Mucosa of rectum (tissue), 2 donors: ENCODE measurements at regions not wholly inside any gene's neighbourhood (a gene's known extent, or its start where the extent isn't known, plus 50 kb on each side); places are given as distances from the start of the nearest gene placed in this dataset.

ENCODE experiments used
- H3K27ac ChIP-seq, 2 donors: one replicate each; pipeline ENCODE4 v1.7.0; 2013; ENCODE audit warnings: inconsistent platforms in 2 of 2, low read depth in 2 of 2, low read length in 2 of 2
- H3K27me3 ChIP-seq, 2 donors: one replicate each; pipeline ENCODE4 v1.7.0; 2013; ENCODE audit warnings: low read length in 2 of 2; ENCODE audit not compliant: control insufficient read depth in 2 of 2, insufficient read depth in 2 of 2
- H3K36me3 ChIP-seq, 2 donors: one replicate each; pipeline ENCODE4 v1.7.0; 2013; ENCODE audit warnings: low read length in 2 of 2; ENCODE audit not compliant: control insufficient read depth in 2 of 2, insufficient read depth in 2 of 2
- H3K4me1 ChIP-seq, 2 donors: one replicate each; pipeline ENCODE4 v1.7.0; 2013; ENCODE audit warnings: low read length in 2 of 2, mild to moderate bottlenecking in 1 of 2; ENCODE audit not compliant: control insufficient read depth in 2 of 2, insufficient read depth in 2 of 2
- H3K4me3 ChIP-seq, 2 donors: one replicate each; pipeline ENCODE4 v1.7.0; 2013; ENCODE audit warnings: low read length in 2 of 2
- H3K9ac ChIP-seq, 2 donors: one replicate each; pipeline ENCODE4 v1.7.0; 2013; ENCODE audit warnings: low read length in 2 of 2, low read depth in 1 of 2, mild to moderate bottlenecking in 1 of 2
- H3K9me3 ChIP-seq, 2 donors: one replicate each; pipeline ENCODE4 v1.7.0; 2013; ENCODE audit warnings: low read length in 2 of 2; ENCODE audit not compliant: control insufficient read depth in 2 of 2
- donor health status: healthy.
- donor health status: Normal muscosa, but diverticular disease.

DNA sequence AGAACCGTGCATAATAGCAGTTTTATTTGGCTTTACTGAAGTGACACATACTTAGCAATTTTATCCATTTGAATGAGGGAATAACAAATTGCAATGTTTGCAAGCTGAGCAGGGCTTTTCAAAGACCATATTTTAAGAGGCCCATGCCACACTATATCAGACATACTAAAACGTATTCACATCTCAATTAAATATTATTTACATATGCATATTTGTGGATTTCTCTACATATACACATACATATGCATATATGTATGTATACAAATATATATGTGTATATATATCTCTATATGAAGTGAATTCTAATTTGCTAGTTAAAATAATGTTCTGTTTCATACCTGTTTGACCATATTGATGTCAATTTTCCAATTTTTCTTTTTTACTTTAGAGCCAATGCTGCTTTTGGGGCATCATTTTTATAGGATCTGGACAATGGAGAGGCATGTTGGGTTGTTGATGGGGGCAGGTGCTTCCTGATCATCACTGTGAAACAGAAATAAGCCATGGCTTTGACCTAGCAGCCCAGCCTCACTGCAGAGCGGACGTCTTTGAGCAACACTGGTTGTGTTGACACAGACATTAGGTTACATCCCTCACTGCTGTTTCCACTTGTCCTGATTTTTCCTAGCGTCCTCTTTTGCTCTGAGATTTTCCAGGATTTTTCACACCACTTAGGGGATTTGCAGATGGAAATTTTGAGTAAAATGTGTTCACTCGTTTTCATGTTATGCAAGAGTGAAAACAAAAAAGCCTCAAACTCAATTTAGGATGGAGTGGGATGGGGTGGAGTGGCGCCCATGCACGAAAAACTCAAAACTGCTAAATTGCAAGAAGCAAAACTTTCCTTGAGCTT, 56.9 kb downstream of the RDH14 start:
- H3K36me3 ChIP-seq: no peaks in the 10 kb centered on the region
- no peaks in the 10 kb centered on the region for H3K27me3 ChIP-seq
- H3K9ac ChIP-seq: no peak overlapping the region
- no peak overlapping the region for H3K4me3 ChIP-seq
- no peak overlapping the region for H3K27ac ChIP-seq
- no peaks in the 10 kb centered on the region for H3K4me1 ChIP-seq
- H3K9me3 ChIP-seq: no peaks in the 10 kb centered on the region

DNA sequence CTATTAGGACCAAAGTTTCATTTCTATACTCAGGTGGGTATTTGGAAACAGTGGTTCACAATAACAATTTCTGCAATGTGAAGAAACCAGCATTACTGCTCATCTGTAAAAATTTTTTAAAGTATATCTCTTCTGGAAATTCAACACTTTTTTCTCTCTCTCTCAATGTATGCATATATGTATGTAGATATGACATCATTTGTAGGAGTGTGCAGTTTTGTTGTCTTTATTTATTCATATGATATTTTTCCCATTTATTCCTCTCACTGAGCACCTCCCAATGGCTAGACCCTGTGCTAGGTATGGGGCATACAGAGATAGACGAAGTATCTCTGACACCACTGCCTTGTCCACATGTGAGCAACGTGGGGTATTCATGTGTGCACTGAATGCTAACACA, 58.3 kb downstream of the RDH14 start:
- Histone ChIP-seq H3K27ac (no peak overlapping the region), H3K4me1 (no peaks in the 10 kb centered on the region), H3K27me3 (no peaks in the 10 kb centered on the region), H3K36me3 (no peaks in the 10 kb centered on the region), H3K9ac (no peak overlapping the region), H3K9me3 (no peaks in the 10 kb centered on the region), H3K4me3 (no peak overlapping the region)

DNA sequence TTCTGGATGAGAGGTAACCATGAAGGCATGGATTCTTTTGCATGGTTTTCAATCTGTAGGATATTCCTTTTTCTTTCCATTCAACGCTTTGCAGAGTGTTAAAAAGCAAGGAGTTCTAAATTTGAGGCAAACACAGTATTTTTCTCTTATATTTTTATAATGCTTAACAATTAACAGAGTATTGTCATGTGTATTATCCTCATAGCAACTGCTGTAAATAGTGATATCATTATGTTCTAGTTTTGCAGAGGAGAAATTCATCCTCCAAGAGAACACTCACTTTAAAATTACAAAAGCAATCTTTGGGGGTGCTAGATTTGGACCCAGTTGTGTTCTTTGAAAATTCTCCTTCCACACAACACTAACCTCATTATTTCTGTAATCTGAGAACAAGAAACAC, 58.7 kb downstream of the RDH14 start:
- Histone ChIP-seq H3K9ac (no peak overlapping the region), H3K27me3 (no peaks in the 10 kb centered on the region), H3K9me3 (no peaks in the 10 kb centered on the region), H3K36me3 (no peaks in the 10 kb centered on the region), H3K4me1 (no peaks in the 10 kb centered on the region), H3K27ac (no peak overlapping the region), H3K4me3 (no peak overlapping the region)

DNA sequence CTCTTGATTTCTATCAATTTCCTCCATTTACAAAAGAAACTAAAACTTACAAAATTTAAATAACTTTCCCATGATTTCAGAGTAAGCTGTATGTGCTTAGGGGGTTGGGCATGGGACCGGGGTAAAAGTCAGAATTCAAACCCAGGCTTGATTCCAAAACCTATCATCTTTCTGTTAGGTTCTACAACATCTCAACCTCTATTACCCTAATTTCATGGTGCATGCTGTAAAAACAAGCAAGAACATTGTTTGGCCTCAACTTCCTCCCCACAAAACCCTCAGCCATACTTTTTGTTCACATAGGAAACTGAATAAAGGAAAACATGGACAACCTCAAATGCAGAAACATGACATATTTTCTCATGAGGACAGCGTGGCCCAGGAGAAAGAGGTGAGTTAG, 59.3 kb downstream of the RDH14 start:
- Histone ChIP-seq H3K27ac (no peak overlapping the region), H3K9me3 (no peaks in the 10 kb centered on the region), H3K27me3 (no peaks in the 10 kb centered on the region), H3K9ac (no peak overlapping the region), H3K4me1 (no peaks in the 10 kb centered on the region), H3K36me3 (no peaks in the 10 kb centered on the region), H3K4me3 (no peak overlapping the region)

DNA sequence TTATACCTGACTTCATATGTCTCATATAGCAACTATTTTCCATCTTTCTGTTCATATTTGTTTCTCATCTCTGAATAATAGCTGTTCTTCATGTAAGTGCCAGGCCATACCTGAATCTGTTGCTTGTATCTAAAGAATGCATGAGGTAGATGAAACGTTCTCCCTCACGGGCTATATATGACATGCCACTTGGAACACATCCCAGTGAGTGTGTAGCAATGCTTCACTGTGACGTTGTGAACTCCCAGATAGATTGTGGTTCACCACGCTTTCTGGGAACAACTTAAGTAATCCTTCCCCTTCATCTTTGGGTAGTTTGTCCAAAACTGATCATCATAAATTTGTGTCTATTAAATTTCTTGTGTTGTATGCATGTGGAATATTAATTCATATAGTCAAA, 60.1 kb downstream of the RDH14 start:
- Histone ChIP-seq H3K27ac (no peak overlapping the region), H3K9me3 (no peaks in the 10 kb centered on the region), H3K4me3 (no peak overlapping the region), H3K9ac (no peak overlapping the region), H3K27me3 (no peaks in the 10 kb centered on the region), H3K36me3 (no peaks in the 10 kb centered on the region), H3K4me1 (no peaks in the 10 kb centered on the region)

DNA sequence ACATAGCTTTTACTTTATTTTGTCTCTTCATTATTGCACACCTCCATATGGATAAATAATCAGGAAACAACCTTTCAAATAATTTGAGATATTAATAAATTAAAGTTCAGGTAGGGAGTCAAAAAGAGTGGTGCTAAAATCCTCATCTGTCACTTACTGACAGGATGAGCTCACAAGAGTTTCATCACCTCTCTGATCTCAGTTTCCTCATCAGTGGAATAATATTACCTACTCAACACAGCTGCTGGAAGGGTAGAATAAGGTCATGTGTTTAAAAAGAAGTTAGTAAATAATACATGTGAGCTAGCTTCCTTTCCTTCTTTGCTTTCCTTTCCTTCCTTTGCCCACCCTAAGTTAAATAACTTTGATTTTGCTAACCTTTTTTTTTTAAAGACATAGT, 61.9 kb downstream of the RDH14 start:
- Histone ChIP-seq H3K36me3 (no peaks in the 10 kb centered on the region), H3K27ac (no peak overlapping the region), H3K9me3 (no peaks in the 10 kb centered on the region), H3K4me1 (no peaks in the 10 kb centered on the region), H3K4me3 (no peak overlapping the region), H3K9ac (no peak overlapping the region), H3K27me3 (no peaks in the 10 kb centered on the region)

DNA sequence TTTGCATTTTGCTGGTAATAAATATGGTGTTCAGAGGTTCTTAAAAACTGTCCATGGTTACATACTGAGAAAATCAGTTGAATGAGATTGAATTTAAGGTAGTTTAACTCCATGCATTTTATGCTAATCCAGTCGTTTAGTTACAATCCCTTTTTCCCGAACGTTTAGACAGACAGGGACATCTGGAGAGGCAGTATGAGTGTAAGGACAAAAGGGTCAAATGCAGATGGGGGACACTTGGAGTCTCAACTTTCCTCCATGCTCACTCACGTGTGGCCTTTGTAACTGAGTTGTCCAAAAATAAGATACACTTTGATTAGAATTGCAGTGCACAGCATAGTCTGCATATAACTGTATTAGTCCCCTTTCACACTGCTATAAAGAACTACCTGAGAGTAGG, 63.9 kb downstream of the RDH14 start:
- Histone ChIP-seq H3K9ac (no peak overlapping the region), H3K4me3 (no peak overlapping the region), H3K27me3 (no peaks in the 10 kb centered on the region), H3K9me3 (no peaks in the 10 kb centered on the region), H3K4me1 (no peaks in the 10 kb centered on the region), H3K36me3 (no peaks in the 10 kb centered on the region), H3K27ac (no peak overlapping the region)

DNA sequence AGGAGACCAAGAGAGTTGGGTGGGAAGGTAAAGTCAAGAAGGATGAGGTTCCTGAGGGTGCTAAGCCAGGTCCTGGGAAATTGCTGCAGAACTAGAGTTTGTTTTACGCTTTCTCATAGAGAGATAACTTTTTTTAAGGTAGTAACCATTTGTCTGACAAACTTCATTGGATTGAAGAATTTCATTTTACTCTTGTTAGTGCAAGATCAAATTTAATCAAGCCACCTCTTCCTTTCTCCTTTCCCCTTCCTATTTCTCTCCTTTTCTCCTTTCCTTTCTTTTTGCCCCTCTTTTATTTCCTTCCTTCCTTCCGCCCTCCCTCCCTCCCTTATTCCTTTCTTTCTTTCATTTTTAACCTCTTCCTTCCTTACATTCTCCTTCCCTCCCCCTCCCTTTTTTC, 65.4 kb downstream of the RDH14 start:
- Histone ChIP-seq H3K4me3 (no peak overlapping the region), H3K4me1 (no peaks in the 10 kb centered on the region)

DNA sequence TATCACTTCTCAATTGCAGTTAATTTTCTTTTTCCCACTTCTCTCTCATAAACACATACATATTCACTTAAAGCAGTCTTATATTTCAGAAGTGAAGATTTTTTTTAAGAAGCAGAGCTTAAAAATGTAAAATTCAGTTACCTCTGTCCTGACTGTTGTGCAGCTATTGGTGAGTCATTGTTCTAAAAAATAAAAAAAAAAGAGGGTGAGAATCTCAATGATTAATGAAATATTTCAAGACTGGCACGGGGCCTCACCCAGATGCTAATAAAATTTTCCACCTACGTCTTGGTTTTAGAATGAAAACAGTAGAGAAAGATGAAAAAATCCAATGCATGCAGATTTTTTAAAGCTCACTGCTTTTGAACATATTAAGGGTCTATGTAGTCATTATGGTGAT, 67.7 kb downstream of the RDH14 start:
- Histone ChIP-seq H3K4me3 (no peak overlapping the region), H3K9ac (no peak overlapping the region)

More for the DNA sequence above, 65.4 kb downstream of the RDH14 start:
- H3K36me3 ChIP-seq: no peaks in the 10 kb centered on the region
- H3K27me3 ChIP-seq: no peaks in the 10 kb centered on the region
- no peak overlapping the region for H3K27ac ChIP-seq
- H3K9me3 ChIP-seq: no peaks in the 10 kb centered on the region
- H3K9ac ChIP-seq: no peak overlapping the region

DNA sequence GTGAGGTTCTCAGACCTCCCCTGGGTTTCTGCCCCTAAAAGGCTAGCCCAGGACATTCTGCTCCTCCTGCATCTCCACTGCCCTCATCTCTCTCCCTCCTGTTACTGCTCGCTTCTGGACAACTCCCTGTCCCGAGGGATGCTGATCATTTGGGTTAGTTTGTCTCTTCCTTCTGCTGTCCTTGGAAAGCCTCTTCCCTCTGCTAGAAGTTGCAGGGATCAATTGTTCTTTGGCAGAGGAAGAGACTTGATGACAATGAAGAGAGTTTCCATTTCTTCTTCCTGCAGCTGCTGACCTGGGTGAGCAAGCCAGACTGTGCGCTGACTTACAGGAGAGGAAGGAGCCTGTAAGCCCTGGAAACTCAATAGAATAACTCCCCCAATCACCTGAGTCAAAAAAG, 68.9 kb downstream of the RDH14 start:
- Histone ChIP-seq H3K27me3 (no peaks in the 10 kb centered on the region), H3K36me3 (no peaks in the 10 kb centered on the region), H3K9ac (no peak overlapping the region), H3K9me3 (no peaks in the 10 kb centered on the region), H3K27ac (no peak overlapping the region), H3K4me3 (no peak overlapping the region), H3K4me1 (no peaks in the 10 kb centered on the region)

More for the DNA sequence above, 67.7 kb downstream of the RDH14 start:
- H3K36me3 ChIP-seq: no peaks in the 10 kb centered on the region
- H3K4me1 ChIP-seq: no peaks in the 10 kb centered on the region
- H3K27ac ChIP-seq: no peak overlapping the region
- no peaks in the 10 kb centered on the region for H3K9me3 ChIP-seq
- no peaks in the 10 kb centered on the region for H3K27me3 ChIP-seq
